Omental fat pad (tissue), 3 donors: ENCODE measurements at regions not wholly inside any gene's neighbourhood (a gene's known extent, or its start where the extent isn't known, plus 50 kb on each side); places are given as distances from the start of the nearest gene placed in this dataset.

Source experiments
- ATAC-seq: fragments of 150-250 bp; one replicate; pipeline ENCODE4 v1.9.1; 2016; ENCODE audit warnings: mild to moderate bottlenecking, moderate library complexity; ENCODE audit not compliant: low FRiP score
- DNase-seq: peaks from one replicate; pipeline ENCODE4 v3.0.0-alpha.2; 2019; ENCODE audit warnings: low spot score
- TF ChIP-seq, protein P1 (sequence below), 3 donors: fragments of 450-650 bp; IDR thresholded peaks; one replicate each; pipeline ENCODE4 v1.5.1; 2016 to 2017; ENCODE audit warnings: antibody characterized with exemption in 3 of 3, mild to moderate bottlenecking in 3 of 3, moderate library complexity in 2 of 3

DNA sequence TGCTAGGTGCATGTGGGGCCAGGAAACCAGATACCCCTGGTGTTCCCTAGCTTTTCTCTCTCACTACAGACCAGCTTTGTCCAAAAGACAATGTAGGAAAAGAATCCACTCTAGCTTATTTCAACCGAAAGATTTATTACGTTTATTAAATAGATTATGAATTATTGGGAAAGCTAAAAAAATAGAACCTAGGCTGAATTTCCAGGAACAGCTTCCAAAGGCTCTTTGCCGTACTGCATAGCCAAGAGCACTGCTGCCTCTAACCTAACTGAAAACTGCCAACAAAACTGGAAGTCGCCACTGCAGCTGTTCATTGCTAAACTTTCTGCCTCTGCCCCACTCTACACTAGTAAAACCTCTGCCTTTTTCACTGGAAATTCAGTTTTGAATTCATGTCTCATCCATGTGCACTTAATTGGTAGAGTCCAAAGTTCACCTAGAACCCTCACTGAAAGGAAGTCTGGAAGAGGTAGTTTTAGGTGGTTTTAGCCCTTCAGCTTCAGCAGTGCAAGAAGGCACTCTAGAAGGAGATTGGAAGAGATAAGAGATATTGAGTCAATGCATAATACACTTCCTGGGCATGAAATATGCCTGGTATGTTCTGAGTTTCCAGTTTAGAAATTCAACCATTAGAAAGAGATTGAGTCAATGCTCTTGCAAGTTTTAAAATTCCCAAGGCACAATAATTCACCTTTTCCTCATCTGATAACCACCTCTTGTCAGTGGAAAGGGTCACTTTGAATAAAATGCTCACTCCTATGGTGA lies 927.9 kb downstream of the MAT2B start:
- DNase-seq (no peak), ATAC-seq (no peak)
- TF ChIP-seq, protein P1, sequence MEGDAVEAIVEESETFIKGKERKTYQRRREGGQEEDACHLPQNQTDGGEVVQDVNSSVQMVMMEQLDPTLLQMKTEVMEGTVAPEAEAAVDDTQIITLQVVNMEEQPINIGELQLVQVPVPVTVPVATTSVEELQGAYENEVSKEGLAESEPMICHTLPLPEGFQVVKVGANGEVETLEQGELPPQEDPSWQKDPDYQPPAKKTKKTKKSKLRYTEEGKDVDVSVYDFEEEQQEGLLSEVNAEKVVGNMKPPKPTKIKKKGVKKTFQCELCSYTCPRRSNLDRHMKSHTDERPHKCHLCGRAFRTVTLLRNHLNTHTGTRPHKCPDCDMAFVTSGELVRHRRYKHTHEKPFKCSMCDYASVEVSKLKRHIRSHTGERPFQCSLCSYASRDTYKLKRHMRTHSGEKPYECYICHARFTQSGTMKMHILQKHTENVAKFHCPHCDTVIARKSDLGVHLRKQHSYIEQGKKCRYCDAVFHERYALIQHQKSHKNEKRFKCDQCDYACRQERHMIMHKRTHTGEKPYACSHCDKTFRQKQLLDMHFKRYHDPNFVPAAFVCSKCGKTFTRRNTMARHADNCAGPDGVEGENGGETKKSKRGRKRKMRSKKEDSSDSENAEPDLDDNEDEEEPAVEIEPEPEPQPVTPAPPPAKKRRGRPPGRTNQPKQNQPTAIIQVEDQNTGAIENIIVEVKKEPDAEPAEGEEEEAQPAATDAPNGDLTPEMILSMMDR (IDR thresholded peaks at IDR 0.05) = no peak

DNA sequence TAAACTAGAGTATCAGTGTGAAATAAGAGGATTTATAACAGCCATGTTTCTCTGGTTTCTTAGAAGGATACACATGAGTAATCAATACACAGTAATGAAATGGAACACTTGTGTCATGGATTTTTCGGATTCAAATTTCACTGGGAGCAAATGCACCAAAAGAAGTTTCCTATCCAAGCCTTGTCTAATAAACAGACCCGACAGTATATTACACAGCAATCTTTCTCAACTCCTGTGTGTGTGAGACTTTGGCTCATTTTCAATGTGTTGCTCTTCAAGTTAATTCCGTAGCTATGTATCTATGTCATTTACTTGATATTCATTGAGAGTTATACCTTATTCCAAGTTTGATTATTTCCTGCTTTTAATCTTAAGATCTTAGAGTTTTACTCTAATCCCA lies 930.2 kb downstream of the MAT2B start:
- TF ChIP-seq, protein P1 (IDR thresholded peaks at IDR 0.05) = no peak
- ATAC-seq = no peak
- DNase-seq = no peak

DNA sequence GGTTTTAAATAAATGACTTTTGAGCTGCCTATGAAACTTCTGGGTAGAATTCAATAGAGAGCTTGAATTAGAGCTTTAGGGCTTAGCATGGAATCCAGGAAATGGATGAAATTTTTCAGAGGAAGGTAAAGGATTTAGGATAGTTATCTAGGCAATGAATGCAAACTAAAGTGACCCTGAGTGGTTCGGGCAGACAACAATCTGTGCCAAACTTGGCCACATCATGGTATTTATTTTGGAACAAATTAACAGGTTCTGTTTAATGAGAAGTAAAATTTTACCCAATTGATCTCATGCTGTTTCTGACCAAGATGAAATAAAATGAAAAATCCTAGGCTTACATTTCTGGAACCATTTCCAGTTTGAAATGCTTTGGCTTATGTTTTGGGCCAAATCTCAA lies 934.4 kb downstream of the MAT2B start:
- TF ChIP-seq, protein P1 (IDR thresholded peaks at IDR 0.05) = no peak
- ATAC-seq (no peak), DNase-seq (no peak)

DNA sequence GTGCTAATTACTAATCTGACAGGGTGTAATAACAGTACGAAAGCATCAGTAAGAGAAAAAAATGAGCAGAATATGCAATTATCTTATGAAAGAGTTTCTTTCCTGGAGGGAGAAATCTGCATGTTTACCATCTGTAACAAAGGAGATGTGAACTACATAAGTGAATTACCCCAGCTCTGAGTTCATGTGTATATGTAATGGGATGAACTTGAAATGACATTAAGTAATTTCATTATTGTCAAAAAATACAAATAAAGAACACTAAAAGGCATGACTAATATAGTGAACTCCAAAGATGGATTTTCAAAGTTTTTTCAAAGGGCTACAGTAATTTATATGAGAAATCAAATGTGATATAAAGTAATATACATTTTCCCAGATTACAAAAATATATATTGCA lies 944.0 kb downstream of the MAT2B start:
- DNase-seq (no peak), ATAC-seq (no peak)
- TF ChIP-seq, protein P1 (IDR thresholded peaks at IDR 0.05) = no peak

DNA sequence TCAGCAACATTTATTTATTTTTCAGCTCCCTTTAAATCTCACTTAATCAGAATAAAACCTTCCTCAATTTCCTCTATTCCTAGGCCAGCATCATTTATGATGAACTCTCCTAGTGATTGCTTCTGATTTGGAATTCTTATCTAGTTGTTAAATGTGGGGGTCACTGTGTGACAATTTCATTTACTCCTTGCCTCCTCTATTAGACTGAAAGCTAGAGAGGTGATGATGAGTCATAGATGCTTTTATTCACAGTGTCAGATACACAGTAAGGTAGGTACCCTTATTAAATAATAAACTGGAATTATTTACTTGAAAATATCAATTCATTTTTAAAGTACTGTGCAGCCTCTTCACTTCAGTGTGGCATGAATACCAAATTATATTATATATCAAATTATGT lies 960.6 kb downstream of the MAT2B start:
- no peak for DNase-seq
- ATAC-seq = no peak
- TF ChIP-seq, protein P1 (IDR thresholded peaks at IDR 0.05) = no peak

DNA sequence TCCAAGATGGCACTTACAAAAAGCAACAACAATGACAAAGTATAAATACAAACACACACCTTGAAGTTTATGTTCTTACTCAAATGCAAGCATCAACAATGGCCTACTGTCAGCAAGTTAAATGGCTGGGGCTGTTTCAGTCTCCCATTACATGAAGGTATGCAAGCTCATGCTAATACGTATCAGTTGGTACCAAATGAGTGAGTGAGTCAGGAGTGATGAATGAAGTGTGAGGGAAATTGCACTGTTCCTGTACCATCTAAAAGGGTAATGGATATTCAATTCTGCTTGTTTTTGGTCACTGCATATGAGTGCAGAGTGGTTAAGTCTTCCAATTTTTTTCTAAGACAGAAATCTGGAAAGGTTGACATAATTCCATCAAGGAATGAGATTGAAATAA lies 964.9 kb downstream of the MAT2B start:
- DNase-seq (no peak), ATAC-seq (no peak)
- TF ChIP-seq, protein P1 (IDR thresholded peaks at IDR 0.05) = no peak

DNA sequence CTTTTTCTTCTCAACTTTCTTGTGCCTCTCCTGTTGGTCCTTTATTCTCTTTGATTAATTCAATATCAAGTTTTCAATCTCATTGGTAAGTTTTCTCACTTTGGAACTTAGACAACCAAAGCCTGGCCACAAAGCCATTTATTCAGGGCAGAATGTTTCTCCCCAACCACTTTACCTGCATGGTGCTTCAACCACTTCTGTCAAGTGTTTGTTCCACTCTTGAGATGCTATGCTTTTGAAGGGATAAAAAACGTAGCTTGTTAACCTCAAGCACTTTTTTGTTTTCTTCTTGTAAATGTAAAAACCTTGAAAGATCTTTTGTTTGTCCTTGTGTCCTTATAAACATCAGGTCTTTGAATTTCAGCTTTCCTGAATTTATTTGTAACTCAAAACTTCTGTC lies 966.7 kb downstream of the MAT2B start:
- TF ChIP-seq, protein P1 (IDR thresholded peaks at IDR 0.05) = no peak
- no peak for ATAC-seq
- no peak for DNase-seq
